GM12878 (cell line): ENCODE measurements at regions not wholly inside any gene's neighbourhood (a gene's known extent, or its start where the extent isn't known, plus 50 kb on each side); places are given as distances from the start of the nearest gene placed in this dataset.

Experiments used
- ATAC-seq: fragments of 200-7000 bp; cut with Tn5 transposase; 3 replicates; pipeline ENCODE4 v1.9.1; 2020; ENCODE audit warnings: mild to moderate bottlenecking, moderate library complexity
- BruUV-seq: library from RNA; stranded (reverse); fragments of 400-500 nt; replicated peaks from 2 replicates; lab custom pipeline; 2021; lab: Mats Ljungman, UMichigan
- CTCF ChIA-PET: fragments of 300-600 bp; sonication (Branson Sonifier 250); formaldehyde crosslinking; extraction: SDS; loops from one replicate; lab custom pipeline; 2021; ENCODE audit warnings: inconsistent platforms; lab: Yijun Ruan, JAX
- POLR2A ChIA-PET: fragments of 350-600 bp; formaldehyde crosslinking; extraction: SDS; loops from one replicate; lab custom pipeline; 2021; ENCODE audit warnings: inconsistent platforms; lab: Charles Lee
- RAD21 ChIA-PET: fragments of 300-600 bp; sonication (Branson Sonifier 250); formaldehyde crosslinking; loops from one replicate; lab custom pipeline; 2023; ENCODE audit warnings: antibody characterized with exemption; ENCODE audit not compliant: unreplicated experiment; lab: Charles Lee
- SMC1A ChIA-PET: fragments of 300-600 bp; sonication (Branson Sonifier 250); formaldehyde crosslinking; loops from one replicate; lab custom pipeline; 2023; ENCODE audit not compliant: unreplicated experiment, uncharacterized antibody; lab: Charles Lee
- DNase-seq: peaks from one replicate; pipeline ENCODE4 v3.0.0-alpha.2; 2011; ENCODE audit warnings: low read depth, low spot score
- FAIRE-seq: peaks from 3 replicates; lab custom pipeline; 2011; peaks lifted over from hg19 to GRCh38; lab: Jason Lieb, UNC
- H2AFZ ChIP-seq: 2 replicates; pipeline ENCODE4 v1.6.0; 2011; ENCODE audit warnings: low read depth, low read length, control low read depth; ENCODE audit not compliant: control insufficient read depth
- H3K27ac ChIP-seq: 2 replicates; pipeline ENCODE4 v1.5.1; 2011; ENCODE audit warnings: control low read depth; ENCODE audit not compliant: control insufficient read depth, insufficient read depth
- H3K27me3 ChIP-seq, 2 experiments: replicated peaks in 1 of 2; 2 replicates each; pipeline versions ENCODE4 v1.6.0 to v1.6.1; 2011; ENCODE audit warnings: low read length in 1 of 2; ENCODE audit not compliant: control insufficient read depth in 2 of 2, insufficient read depth in 2 of 2
- H3K36me3 ChIP-seq, 2 experiments: 2 replicates each; pipeline ENCODE4 v1.5.1; 2011; ENCODE audit warnings: low read length in 1 of 2; ENCODE audit not compliant: control insufficient read depth in 2 of 2, insufficient read depth in 2 of 2
- H3K4me1 ChIP-seq: 2 replicates; pipeline ENCODE4 v1.6.1; 2011; ENCODE audit warnings: mild to moderate bottlenecking, low read length, moderate library complexity, mixed read lengths; ENCODE audit not compliant: control insufficient read depth, insufficient read depth
- H3K4me2 ChIP-seq: 2 replicates; pipeline ENCODE4 v1.6.0; 2011; ENCODE audit warnings: control low read depth; ENCODE audit not compliant: control insufficient read depth, insufficient read depth
- H3K4me3 ChIP-seq: fragments of 200-600 bp; sonication (generic); 2 replicates; pipeline ENCODE4 v1.5.1; 2016
- H3K79me2 ChIP-seq: 2 replicates; pipeline ENCODE4 v1.6.0; 2011; ENCODE audit warnings: low read length; ENCODE audit not compliant: control insufficient read depth, insufficient read depth
- H3K9ac ChIP-seq: 2 replicates; pipeline ENCODE4 v1.8.0; 2011; ENCODE audit warnings: low read length, control low read depth, mixed read lengths; ENCODE audit not compliant: control insufficient read depth, insufficient read depth
- H3K9me3 ChIP-seq: replicated peaks from 3 replicates; pipeline ENCODE4 v1.5.1; 2011; ENCODE audit warnings: mild to moderate bottlenecking, low read length; ENCODE audit not compliant: control insufficient read depth, insufficient read depth
- H4K20me1 ChIP-seq: 2 replicates; pipeline ENCODE4 v1.6.0; 2011; ENCODE audit not compliant: control insufficient read depth, insufficient read depth
- ATF2 ChIP-seq: IDR thresholded peaks from 2 replicates; pipeline ENCODE4 v1.6.1; 2012; ENCODE audit warnings: low read length, inconsistent platforms
- CREB1 ChIP-seq: IDR thresholded peaks from 2 replicates; pipeline ENCODE4 v1.6.1; 2012; ENCODE audit warnings: low read depth, mild to moderate bottlenecking, inconsistent platforms
- EP300 ChIP-seq, 2 experiments: fragments of 150-350 bp in 1 of 2; IDR thresholded peaks; 2 replicates each; pipeline ENCODE4 v1.6.1; 2011 to 2012; ENCODE audit warnings: low read depth in 2 of 2, low read length in 2 of 2, borderline replicate concordance in 1 of 2, improper control_type of control experiment in 1 of 2, inconsistent platforms in 1 of 2; ENCODE audit not compliant: control insufficient read depth in 1 of 2
- IKZF2 ChIP-seq, 2 experiments: fragments of 450-650 bp; IDR thresholded peaks; 2 replicates each; pipeline ENCODE4 v1.6.1; 2017; ENCODE audit warnings: mild to moderate bottlenecking in 2 of 2, moderate library complexity in 2 of 2
- IRF3 ChIP-seq: fragments of 450-650 bp; IDR thresholded peaks from 2 replicates; pipeline ENCODE4 v1.6.1; 2014; ENCODE audit warnings: mild to moderate bottlenecking
- MTA3 ChIP-seq: IDR thresholded peaks from 2 replicates; pipeline ENCODE4 v1.6.1; 2012; ENCODE audit warnings: low read length, inconsistent platforms, borderline replicate concordance
- MYC ChIP-seq: IDR thresholded peaks from 2 replicates; pipeline ENCODE4 v1.6.1; 2011; ENCODE audit warnings: mild to moderate bottlenecking, low read length, moderate library complexity, inconsistent platforms; ENCODE audit not compliant: insufficient read depth, insufficient replicate concordance, insufficient read length, severe bottlenecking
- PBX3 ChIP-seq: IDR thresholded peaks from 2 replicates; pipeline ENCODE4 v1.6.1; 2011; ENCODE audit warnings: mild to moderate bottlenecking, low read depth, low read length, moderate library complexity; ENCODE audit not compliant: insufficient replicate concordance
- SMAD1 ChIP-seq: fragments of 450-650 bp; IDR thresholded peaks from 2 replicates; pipeline ENCODE4 v1.6.1; 2018; ENCODE audit warnings: mild to moderate bottlenecking, low read depth; ENCODE audit not compliant: partially characterized antibody
- TARDBP ChIP-seq: IDR thresholded peaks from 2 replicates; pipeline ENCODE4 v1.6.1; 2016; ENCODE audit warnings: borderline replicate concordance
- TBL1XR1 ChIP-seq: IDR thresholded peaks from 2 replicates; pipeline ENCODE4 v1.6.1; 2012; ENCODE audit warnings: low read depth, low read length, improper control_type of control experiment
- ZBTB33 ChIP-seq: fragments of 450-650 bp; IDR thresholded peaks from 2 replicates; pipeline ENCODE4 v1.6.1; 2017; ENCODE audit warnings: mild to moderate bottlenecking
- ZBTB40 ChIP-seq: fragments of 450-650 bp; IDR thresholded peaks from 2 replicates; pipeline ENCODE4 v1.6.1; 2016; ENCODE audit warnings: mild to moderate bottlenecking, moderate library complexity, borderline replicate concordance
- ZNF384 ChIP-seq: IDR thresholded peaks from 2 replicates; pipeline ENCODE4 v1.6.1; 2012; ENCODE audit warnings: low read depth, mild to moderate bottlenecking, low read length, improper control_type of control experiment, borderline replicate concordance
- ZZZ3 ChIP-seq: IDR thresholded peaks from 2 replicates; pipeline ENCODE4 v1.6.1; 2011; ENCODE audit warnings: low read depth; ENCODE audit not compliant: control insufficient read depth, insufficient read length
- WGBS: methylation state at CpG from one replicate; pipeline ENCODE4 v1.1.6; 2016; ENCODE audit warnings: low lambda C conversion rate; ENCODE audit not compliant: insufficient replicate concordance, insufficient coverage; ENCODE audit errors: missing lambda C conversion rate; 5-methylcytosine and 5-hydroxymethylcytosine counted together
- in situ Hi-C: fragments of 300-500 bp; cut with MboI; formaldehyde crosslinking; loops from 9 replicates; pipeline ENCODE4 v1.14.3; 2018; ENCODE audit warnings: mixed read lengths
- intact Hi-C: fragments of 100-400 bp; cut with micrococcal nuclease; formaldehyde crosslinking; loops from one replicate; pipeline ENCODE4 v1.14.2; 2022; ENCODE audit not compliant: unreplicated experiment

- TF ChIP-seq ZBTB33 (no peak), MYC (no peak), TBL1XR1 (no peak), ZZZ3 (no peak), CREB1 (no peak), PBX3 (no peak), IKZF2 (IDR thresholded peaks at IDR 0.05) (no peak), ATF2 (no peak), IRF3 (no peak), ZBTB40 (no peak), SMAD1 (no peak), MTA3 (no peak), EP300 (IDR thresholded peaks at IDR 0.05; ENCODE audit: borderline replicate concordance in 1 of 2, control insufficient read depth in 1 of 2, low read depth in 2 of 2, low read length in 2 of 2) (no peak), ZNF384 (no peak), TARDBP (no peak)
- ChIA-PET RAD21 (no interaction called here), POLR2A (no interaction called here), SMC1A (no interaction called here), CTCF (no interaction called here)
- H3K9me3 ChIP-seq: no peaks in the 10 kb centered on the region
- no peak for FAIRE-seq
- H3K9ac ChIP-seq: no peak overlapping the region
- H3K4me1 ChIP-seq: no peaks in the 10 kb centered on the region
- H3K27ac ChIP-seq: no peak overlapping the region
- H3K4me3 ChIP-seq: no peak overlapping the region
- H3K36me3 ChIP-seq: no peaks in the 10 kb centered on the region
- H3K27me3 ChIP-seq: no peaks in the 10 kb centered on the region
- no peak for ATAC-seq
- H3K4me2 ChIP-seq: no peak overlapping the region
- in situ Hi-C loops: no loop called here
- no TSS peak for BruUV-seq
- H3K79me2 ChIP-seq: no peaks in the 10 kb centered on the region
- WGBS: 10% methylated on average over 4 of the region's 4 CpGs
- no peak overlapping the region for H2AFZ ChIP-seq
- intact Hi-C loops: no loop called here
- no peak for DNase-seq
- no peaks in the 10 kb centered on the region for H4K20me1 ChIP-seq
Measured at GRCh38 chr3:87727783-87728182, 331.0 kb downstream of the CGGBP1 start.
